GM13976 (cell line): ENCODE measurements at regions not wholly inside any gene's neighbourhood (a gene's known extent, or its start where the extent isn't known, plus 50 kb on each side); places are given as distances from the start of the nearest gene placed in this dataset.

Experiments
- DNase-seq: peaks from one replicate; pipeline ENCODE4 v3.0.0; 2012; ENCODE audit warnings: low spot score
- in situ Hi-C: fragments of 300-500 bp; cut with MboI; formaldehyde crosslinking; loops from one replicate; pipeline ENCODE4 v1.12.0; 2022; ENCODE audit warnings: low sequenced_read_pairs, mixed read lengths, inconsistent platforms; ENCODE audit not compliant: unreplicated experiment
- TF ChIP-seq, protein P1 (sequence below): IDR thresholded peaks from 2 replicates; pipeline ENCODE4 v1.5.1; 2012; ENCODE audit warnings: borderline replicate concordance, mild to moderate bottlenecking; ENCODE audit not compliant: insufficient read depth; ENCODE audit errors: extremely low read depth, missing control alignments, control extremely low read depth

DNA sequence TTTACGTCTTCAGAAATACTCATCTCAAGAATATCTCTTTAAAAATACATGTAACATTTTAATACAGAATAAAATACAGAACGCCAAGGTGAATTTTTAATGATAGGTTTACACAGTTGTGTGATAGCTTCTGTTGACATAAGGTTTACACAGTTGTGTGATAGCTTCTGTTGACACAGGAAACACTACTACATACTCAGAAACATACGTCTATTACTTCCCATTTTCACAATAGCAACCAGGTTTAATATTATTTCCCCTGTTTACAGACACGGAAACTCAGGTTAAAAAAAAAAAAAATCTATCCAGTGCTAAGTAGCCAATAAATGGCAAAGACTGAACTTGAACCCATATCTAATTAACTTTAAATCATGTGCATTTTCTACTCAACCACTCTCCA is 571.2 kb downstream of the LIG4 start:
- no peak for DNase-seq

DNA sequence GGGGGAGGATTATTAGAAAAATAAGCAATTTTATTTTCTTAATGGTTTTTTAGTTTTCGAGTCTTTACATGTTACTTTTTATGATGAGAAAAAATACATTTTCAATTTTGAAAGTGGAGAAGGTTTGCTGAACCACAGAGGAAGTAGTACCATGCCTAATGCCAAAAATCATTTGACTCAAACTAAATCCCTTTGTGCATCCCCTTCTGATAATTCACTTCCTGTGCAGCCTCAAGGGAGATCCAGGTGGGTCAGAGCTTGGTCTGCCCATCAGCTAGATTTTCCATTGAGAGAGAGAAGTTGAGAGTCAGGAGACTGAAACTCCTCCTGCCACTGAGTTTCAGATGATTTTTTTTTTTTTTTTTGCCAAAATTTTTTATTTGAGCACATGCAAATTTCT is 571.7 kb downstream of the LIG4 start:
- TF ChIP-seq, protein P1, sequence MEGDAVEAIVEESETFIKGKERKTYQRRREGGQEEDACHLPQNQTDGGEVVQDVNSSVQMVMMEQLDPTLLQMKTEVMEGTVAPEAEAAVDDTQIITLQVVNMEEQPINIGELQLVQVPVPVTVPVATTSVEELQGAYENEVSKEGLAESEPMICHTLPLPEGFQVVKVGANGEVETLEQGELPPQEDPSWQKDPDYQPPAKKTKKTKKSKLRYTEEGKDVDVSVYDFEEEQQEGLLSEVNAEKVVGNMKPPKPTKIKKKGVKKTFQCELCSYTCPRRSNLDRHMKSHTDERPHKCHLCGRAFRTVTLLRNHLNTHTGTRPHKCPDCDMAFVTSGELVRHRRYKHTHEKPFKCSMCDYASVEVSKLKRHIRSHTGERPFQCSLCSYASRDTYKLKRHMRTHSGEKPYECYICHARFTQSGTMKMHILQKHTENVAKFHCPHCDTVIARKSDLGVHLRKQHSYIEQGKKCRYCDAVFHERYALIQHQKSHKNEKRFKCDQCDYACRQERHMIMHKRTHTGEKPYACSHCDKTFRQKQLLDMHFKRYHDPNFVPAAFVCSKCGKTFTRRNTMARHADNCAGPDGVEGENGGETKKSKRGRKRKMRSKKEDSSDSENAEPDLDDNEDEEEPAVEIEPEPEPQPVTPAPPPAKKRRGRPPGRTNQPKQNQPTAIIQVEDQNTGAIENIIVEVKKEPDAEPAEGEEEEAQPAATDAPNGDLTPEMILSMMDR, result no peak
- no peak for DNase-seq
- in situ Hi-C loops, result no loop called here

More for the DNA sequence above, 571.2 kb downstream of the LIG4 start:
- in situ Hi-C loops, result no loop called here
- TF ChIP-seq, protein P1, result no peak

DNA sequence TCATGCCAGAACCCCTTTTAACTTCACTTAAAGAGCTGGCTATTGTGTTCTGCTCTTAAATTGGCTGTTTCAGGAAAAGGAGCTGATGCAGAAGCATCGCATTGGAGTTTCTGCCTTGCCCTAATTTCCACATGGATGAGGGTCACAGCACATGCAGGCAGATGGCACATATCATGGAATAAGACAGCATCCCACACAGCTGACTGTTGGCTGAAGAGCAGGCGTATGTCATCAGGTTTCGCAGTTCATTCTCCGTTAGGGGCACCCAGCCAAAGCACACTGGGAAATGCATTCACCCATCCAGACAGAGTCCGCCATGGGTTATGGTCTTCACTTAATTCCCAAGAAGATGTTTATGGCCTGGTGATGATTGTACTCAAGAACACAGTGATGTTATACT is 572.5 kb downstream of the LIG4 start:
- no peak for DNase-seq
- TF ChIP-seq, protein P1, result no peak
- in situ Hi-C loops, result no loop called here

DNA sequence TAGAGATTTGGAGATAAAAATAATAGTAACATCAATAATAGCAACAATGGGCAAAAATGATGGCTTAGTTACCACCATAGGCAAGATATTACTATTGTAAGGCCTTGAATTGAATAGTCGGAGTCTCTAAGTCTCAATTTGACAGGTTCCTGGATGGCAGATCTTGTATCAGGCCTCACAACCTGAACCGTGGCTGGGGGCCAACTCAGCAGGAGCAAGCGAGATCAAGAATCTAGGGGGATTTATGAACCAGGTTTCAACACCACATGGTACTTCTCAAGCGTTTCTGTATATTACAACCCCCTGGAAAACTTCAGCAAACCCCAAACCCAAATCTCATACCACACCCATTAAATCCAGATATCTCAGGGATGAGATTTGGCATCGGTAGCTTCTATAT is 573.8 kb downstream of the LIG4 start:
- TF ChIP-seq, protein P1, result no peak
- in situ Hi-C loops, result no loop called here
- DNase-seq, result no peak

DNA sequence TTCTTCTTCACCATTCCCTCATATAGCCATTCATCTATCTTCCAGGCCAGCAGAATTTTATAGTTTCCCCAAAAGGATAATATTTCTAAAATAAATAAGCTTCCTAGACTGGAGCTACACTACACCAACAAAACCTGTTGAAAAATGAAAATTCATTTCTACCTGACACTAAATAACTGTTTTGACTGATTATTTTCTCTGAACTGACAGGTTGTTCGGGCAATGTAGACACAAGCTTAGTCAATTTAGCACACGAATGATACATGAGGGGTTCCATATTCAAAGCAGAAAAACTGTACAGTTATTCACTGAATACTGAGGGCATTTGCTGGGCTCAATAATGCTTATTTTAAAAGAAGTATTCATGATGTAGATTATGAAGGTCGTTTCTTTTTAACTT is 589.7 kb downstream of the LIG4 start:
- in situ Hi-C loops, result no loop called here
- no peak for DNase-seq
- TF ChIP-seq, protein P1, result no peak

DNA sequence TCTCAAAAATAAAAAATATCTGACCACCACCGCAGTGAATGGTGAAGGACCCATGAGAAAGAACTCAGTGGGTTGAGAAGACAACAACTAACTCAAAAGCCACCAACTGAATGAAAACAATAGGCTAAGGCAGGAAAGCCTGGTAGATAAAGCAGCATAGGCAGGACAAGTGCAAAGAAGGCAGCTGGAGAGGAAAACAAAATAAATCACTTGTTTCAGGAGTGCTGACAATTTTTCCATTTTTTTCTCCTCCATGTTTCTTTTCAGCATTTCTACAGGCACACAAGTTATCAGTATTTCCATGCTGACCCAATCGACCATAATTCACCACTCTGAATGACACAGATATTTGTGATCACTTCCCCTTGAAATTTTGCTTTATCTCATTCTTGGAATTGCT is 597.8 kb downstream of the LIG4 start:
- in situ Hi-C loops, result no loop called here
- TF ChIP-seq, protein P1, result no peak
- DNase-seq, result no peak

DNA sequence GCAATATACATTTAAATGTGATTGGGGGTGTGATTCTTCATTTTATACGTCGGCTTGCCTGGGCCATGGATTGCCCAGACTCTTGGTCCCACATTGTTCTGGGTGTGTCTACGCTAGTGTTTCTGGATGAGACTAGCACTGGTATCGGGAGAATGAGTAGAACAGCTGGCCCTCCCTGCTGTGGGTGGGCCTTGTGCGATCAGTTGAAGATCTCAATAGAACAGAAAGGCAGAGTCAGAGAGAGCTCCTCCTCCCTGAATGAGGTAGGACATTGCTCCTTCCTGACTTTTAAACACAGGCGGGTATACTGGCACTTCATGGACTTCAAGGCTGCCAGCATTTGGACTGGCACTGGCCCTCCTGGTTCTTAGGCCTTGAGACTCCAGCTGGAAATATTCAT is 603.0 kb downstream of the LIG4 start:
- in situ Hi-C loops, result no loop called here
- TF ChIP-seq, protein P1, result no peak

More for the DNA sequence above, 603.0 kb downstream of the LIG4 start:
- no peak for DNase-seq
